IMR-90 (cell line): ENCODE measurements at regions not wholly inside any gene's neighbourhood (a gene's known extent, or its start where the extent isn't known, plus 50 kb on each side); places are given as distances from the start of the nearest gene placed in this dataset.

Experiments used
- ATAC-seq: fragments of 200-7000 bp; cut with Tn5 transposase; 2 replicates; pipeline ENCODE4 v1.9.1; 2020; ENCODE audit warnings: low read depth, mild to moderate bottlenecking, moderate library complexity
- BruUV-seq: library from RNA; stranded (reverse); fragments of 400-500 nt; replicated peaks from 2 replicates; lab custom pipeline; 2021; lab: Mats Ljungman, UMichigan
- CTCF ChIA-PET: fragments of 300-600 bp; formaldehyde crosslinking; extraction: SDS; loops from one replicate; lab custom pipeline; 2021; ENCODE audit warnings: antibody characterized with exemption; lab: Yijun Ruan, JAX
- POLR2A ChIA-PET: fragments of 300-600 bp; sonication (Branson Sonifier 250); formaldehyde crosslinking; loops from one replicate; lab custom pipeline; 2022; ENCODE audit warnings: antibody characterized with exemption; ENCODE audit not compliant: unreplicated experiment; lab: Charles Lee
- DNase-seq: peaks from one replicate; pipeline ENCODE4 v3.0.0; 2013
- H2AFZ ChIP-seq: replicated peaks from 2 replicates; pipeline ENCODE3; 2013; ENCODE audit warnings: low read length, mild to moderate bottlenecking; ENCODE audit not compliant: poor library complexity
- H2AK5ac ChIP-seq: 2 replicates; pipeline ENCODE4 v1.6.1; 2013; ENCODE audit warnings: low read depth, low read length, inconsistent platforms
- H2AK9ac ChIP-seq: replicated peaks from 2 replicates; pipeline ENCODE3; 2013; ENCODE audit warnings: mild to moderate bottlenecking, low read depth, low read length, moderate library complexity; ENCODE audit not compliant: poor library complexity
- H2BK120ac ChIP-seq: 2 replicates; pipeline ENCODE4 v1.6.1; 2013; ENCODE audit warnings: low read depth, low read length, inconsistent platforms
- H2BK15ac ChIP-seq: 3 replicates; pipeline ENCODE4 v1.6.1; 2013; ENCODE audit warnings: low read depth, low read length, inconsistent platforms
- H2BK20ac ChIP-seq: 2 replicates; pipeline ENCODE4 v1.6.1; 2013; ENCODE audit warnings: low read depth, mild to moderate bottlenecking, inconsistent platforms, low read length, moderate library complexity
- H2BK5ac ChIP-seq: 2 replicates; pipeline ENCODE4 v1.6.1; 2013; ENCODE audit warnings: mild to moderate bottlenecking, low read depth, low read length, inconsistent platforms; ENCODE audit not compliant: poor library complexity, severe bottlenecking
- H3K14ac ChIP-seq: replicated peaks from 2 replicates; pipeline ENCODE4 v1.6.1; 2013; ENCODE audit warnings: low read depth, low read length, inconsistent platforms
- H3K18ac ChIP-seq: 2 replicates; pipeline ENCODE4 v1.6.1; 2013; ENCODE audit warnings: low read depth, low read length, control low read depth
- H3K23ac ChIP-seq: 2 replicates; pipeline ENCODE4 v1.6.1; 2013; ENCODE audit warnings: low read depth, low read length, inconsistent platforms
- H3K27ac ChIP-seq: 2 replicates; pipeline ENCODE4 v1.5.1; 2013; ENCODE audit warnings: mild to moderate bottlenecking, control low read depth, low read length; ENCODE audit not compliant: insufficient read depth
- H3K27me3 ChIP-seq: 2 replicates; pipeline ENCODE4 v1.6.1; 2013; ENCODE audit warnings: low read length; ENCODE audit not compliant: control insufficient read depth, insufficient read depth
- H3K36me3 ChIP-seq: 2 replicates; pipeline ENCODE4 v1.6.1; 2013; ENCODE audit warnings: low read length, mixed read lengths; ENCODE audit not compliant: control insufficient read depth, insufficient read depth
- H3K4ac ChIP-seq: 2 replicates; pipeline ENCODE4 v1.6.1; 2013; ENCODE audit warnings: low read depth, low read length, inconsistent platforms
- H3K4me1 ChIP-seq: 2 replicates; pipeline ENCODE4 v1.6.1; 2013; ENCODE audit warnings: low read length, mixed read lengths; ENCODE audit not compliant: control insufficient read depth, insufficient read depth
- H3K4me2 ChIP-seq: 2 replicates; pipeline ENCODE4 v1.6.1; 2013; ENCODE audit warnings: low read depth, mild to moderate bottlenecking, control low read depth, low read length, moderate library complexity
- H3K4me3 ChIP-seq: 2 replicates; pipeline ENCODE4 v1.5.1; 2013; ENCODE audit warnings: low read depth, mild to moderate bottlenecking, control low read depth, low read length, moderate library complexity; ENCODE audit not compliant: insufficient read depth
- H3K56ac ChIP-seq: 2 replicates; pipeline ENCODE4 v1.6.1; 2013; ENCODE audit warnings: low read length, inconsistent platforms; ENCODE audit not compliant: insufficient read depth; ENCODE audit errors: extremely low read depth
- H3K79me1 ChIP-seq, 2 experiments: 2 replicates each; pipeline ENCODE4 v1.6.1; 2013; ENCODE audit warnings: low read length in 2 of 2, inconsistent platforms in 1 of 2, low read depth in 1 of 2
- H3K9ac ChIP-seq: 2 replicates; pipeline ENCODE4 v1.6.1; 2013; ENCODE audit warnings: low read depth, low read length, control low read depth
- H3K9me1 ChIP-seq: 2 replicates; pipeline ENCODE4 v1.6.1; 2013; ENCODE audit warnings: low read length, inconsistent platforms; ENCODE audit not compliant: insufficient read depth
- H3K9me3 ChIP-seq: 2 replicates; pipeline ENCODE4 v1.6.1; 2013; ENCODE audit warnings: low read length; ENCODE audit not compliant: control insufficient read depth, insufficient read depth
- H4K20me1 ChIP-seq: 2 replicates; pipeline ENCODE4 v1.6.1; 2013; ENCODE audit warnings: low read length, inconsistent platforms; ENCODE audit not compliant: insufficient read depth
- H4K5ac ChIP-seq: 2 replicates; pipeline ENCODE4 v1.6.1; 2013; ENCODE audit warnings: mild to moderate bottlenecking, low read depth, low read length, control low read depth
- H4K8ac ChIP-seq, 2 experiments: 2 replicates each; pipeline ENCODE4 v1.6.1; 2013; ENCODE audit warnings: low read depth in 2 of 2, low read length in 2 of 2, control low read depth in 1 of 2, inconsistent platforms in 1 of 2
- H4K91ac ChIP-seq: 2 replicates; pipeline ENCODE4 v1.6.1; 2013; ENCODE audit warnings: low read depth, low read length, inconsistent platforms; ENCODE audit not compliant: insufficient read depth
- RFX5 ChIP-seq: IDR thresholded peaks from 2 replicates; pipeline ENCODE4 v1.8.0; 2012; ENCODE audit warnings: low read depth, mild to moderate bottlenecking, low read length, moderate library complexity
- WGBS, 2 experiments: methylation state at CpG; one replicate each; pipeline versions ENCODE4 v1.1.5 to v1.1.7; 2013; ENCODE audit warnings: missing lambda C conversion rate in 2 of 2; ENCODE audit not compliant: insufficient read length in 1 of 2; ENCODE audit errors: extremely low coverage in 2 of 2; 5-methylcytosine and 5-hydroxymethylcytosine counted together
- dilution Hi-C: fragments of 300-500 bp; cut with HindIII; formaldehyde crosslinking; loops from one replicate; pipeline ENCODE4 v1.14.3; 2018; ENCODE audit warnings: low sequenced_read_pairs; ENCODE audit not compliant: unreplicated experiment
- in situ Hi-C: fragments of 300-500 bp; cut with MboI; formaldehyde crosslinking; loops from 3 replicates; pipeline ENCODE4 v1.14.3; 2019; ENCODE audit warnings: low sequenced_read_pairs, inconsistent platforms, mixed read lengths
- intact Hi-C: fragments of 100-400 bp; cut with micrococcal nuclease; formaldehyde crosslinking; loops from 2 replicates; pipeline ENCODE4 v1.10.0; 2022

- Histone ChIP-seq H3K4me3 (no peak overlapping the region), H2BK20ac (no peak overlapping the region), H3K4me1 (no peaks in the 10 kb centered on the region), H3K14ac (no peak overlapping the region), H3K4me2 (no peak overlapping the region), H4K5ac (no peak overlapping the region), H3K56ac (no peak overlapping the region), H3K18ac (no peak overlapping the region), H4K20me1 (no peaks in the 10 kb centered on the region), H3K4ac (no peak overlapping the region), H3K9ac (no peak overlapping the region), H2AFZ (no peak overlapping the region), H3K9me3 (no peaks in the 10 kb centered on the region), H2BK120ac (no peak overlapping the region), H3K27me3 (0 out of 2 replicates have a peak, but pooled peaks cover 3% of the 10 kb centered on the region), H3K79me1 (no peaks in the 10 kb centered on the region), H4K91ac (no peak overlapping the region), H2AK9ac (no peak overlapping the region), H4K8ac (no peak overlapping the region), H2AK5ac (no peak overlapping the region), H3K23ac (no peak overlapping the region), H2BK15ac (no peak overlapping the region), H3K36me3 (no peaks in the 10 kb centered on the region), H3K27ac (no peak overlapping the region), H3K9me1 (no peaks in the 10 kb centered on the region), H2BK5ac (no peak overlapping the region)
- POLR2A ChIA-PET = no interaction called here
- intact Hi-C loops (no loop called here), in situ Hi-C loops (no loop called here), dilution Hi-C loops (no loop called here)
- no TSS peak for BruUV-seq
- 34% methylated on average over 6 of the region's 8 CpGs; no CpG with 5 or more reads in 1 of the 2 experiments for WGBS, 2 experiments
- DNase-seq (no peak), ATAC-seq (no peak)
- CTCF ChIA-PET = no interaction called here
- no peak for TF ChIP-seq RFX5
Observed at GRCh38 chr2:72033636-72034035, 114.0 kb downstream of the CYP26B1 start.
